ENCODE measurements at regions not wholly inside any gene's neighbourhood (a gene's known extent, or its start where the extent isn't known, plus 50 kb on each side); places are given as distances from the start of the nearest gene placed in this dataset.

GRCh38 chr18:76709659-76710645 lies 112.4 kb upstream of the ZNF236 start:
- Histone ChIP-seq H3K9ac (replicated peaks in 1 of 4; ENCODE audit: extremely low read depth in 1 of 4, low read depth in 3 of 4, low read length in 3 of 4) (no peak overlapping the region), H3K4me2 (ENCODE audit: insufficient read depth in 1 of 2, low read depth in 2 of 2, low read length in 2 of 2) (peak overlapping the region in 1 of 2 experiments; percentile 45; a peak in 2 of 4 replicates), H3K4me1 (replicated peaks in 1 of 4; ENCODE audit: control insufficient read depth in 3 of 4, insufficient read depth in 4 of 4, low read length in 3 of 4) (no peaks in the 10 kb centered on the region; a peak in 1 of 7 replicates), H3K23me2 (ENCODE audit: low read depth, low read length) (no peaks in the 10 kb centered on the region), H4K91ac (replicated peaks; ENCODE audit: insufficient read length, low read length) (no peak overlapping the region), H2BK5ac (ENCODE audit: low read depth, low read length) (no peak overlapping the region), H3K27ac (ENCODE audit: low read depth, low read length) (no peak overlapping the region), H3K9me3 (ENCODE audit: insufficient read depth in 2 of 2, low read depth in 1 of 2, low read length in 1 of 2) (no peaks in the 10 kb centered on the region), H2BK15ac (ENCODE audit: low read length) (peak overlapping the region; percentile 97; the same call in 1 of the 2 replicates), H4K8ac (ENCODE audit: extremely low read depth, insufficient read depth, low read length) (no peak overlapping the region; the same call in 1 of the 2 replicates), H4K20me1 (replicated peaks in 1 of 2; ENCODE audit: control insufficient read depth in 1 of 2, insufficient read depth in 2 of 2, low read length in 2 of 2) (no peaks in the 10 kb centered on the region), H2AFZ (ENCODE audit: low read length) (peak overlapping the region; percentile 84), H3K36me3 (ENCODE audit: control insufficient read depth in 2 of 4, insufficient read depth in 4 of 4, low read length in 3 of 4) (no peaks in the 10 kb centered on the region), H3K4me3 (ENCODE audit: extremely low read depth in 1 of 4, insufficient read depth in 2 of 4, low read depth in 3 of 4, low read length in 4 of 4) (no peak overlapping the region), H3K23ac (ENCODE audit: insufficient read length) (no peak overlapping the region), H3K79me2 (ENCODE audit: control insufficient read depth in 1 of 2, insufficient read depth in 2 of 2, low read length in 2 of 2) (no peaks in the 10 kb centered on the region), H3K14ac (ENCODE audit: insufficient read length) (no peak overlapping the region), H3K27me3 (replicated peaks in 1 of 4; ENCODE audit: control insufficient read depth in 3 of 4, extremely low read depth in 1 of 4, insufficient read depth in 3 of 4, low read length in 3 of 4) (no peaks in the 10 kb centered on the region), H2BK20ac (ENCODE audit: low read length) (0 out of 2 replicates have a peak overlapping the region, but pooled peaks have one; percentile 23), H3K18ac (ENCODE audit: extremely low read depth, low read length) (peak overlapping the region; percentile 73; the same call in 1 of the 2 replicates), H2BK120ac (replicated peaks; ENCODE audit: low read depth, low read length) (no peak overlapping the region), H4K5ac (ENCODE audit: insufficient read length, low read depth, low read length) (no peak overlapping the region), H2AK5ac (ENCODE audit: low read depth, low read length) (no peak overlapping the region), H2BK12ac (ENCODE audit: low read depth, low read length) (peak overlapping the region; percentile 81; the same call in 1 of the 2 replicates), H3K56ac (replicated peaks; ENCODE audit: insufficient read length, low read depth, low read length) (no peak overlapping the region), H3K4ac (replicated peaks; ENCODE audit: insufficient read length, low read depth, low read length) (no peak overlapping the region), H3K79me1 (ENCODE audit: low read depth, low read length) (no peaks in the 10 kb centered on the region)
- POLR2A ChIA-PET (ENCODE audit: partially characterized antibody), result interaction anchor here (1.5 kb wide), 1 partner anchor 183 kb away, joined by 3 read pairs; no protein-coding TSS in a partner anchor
- CTCF ChIA-PET (ENCODE audit: partially characterized antibody), result interaction anchor here (0.6 to 4.7 kb wide), 49 partner anchors 8 to 550 kb away, joined by 3 to 71 read pairs (median 4); no protein-coding TSS in a partner anchor
- 46% methylated on average over 29 of the region's 29 CpGs; no CpG with 5 or more reads in 1 of the 2 experiments for WGBS, 2 experiments (ENCODE audit: extremely low coverage in 1 of 2, insufficient coverage in 1 of 2, insufficient read length in 1 of 2, insufficient replicate concordance in 2 of 2, low coverage in 1 of 2, low lambda C conversion rate in 2 of 2, missing lambda C conversion rate in 1 of 2)
- DNase-seq (ENCODE audit: low read depth in 1 of 2, low spot score in 2 of 2) (peak; percentile 34 to 73), FAIRE-seq (peak; percentile 45)
- TF ChIP-seq CTCF (IDR thresholded peaks at IDR 0.05; ENCODE audit: control extremely low read depth in 1 of 3, insufficient read depth in 1 of 3, low read depth in 1 of 3, low read length in 3 of 3) (peak; percentile 67 to 91 (median 79)), CEBPB (IDR thresholded peaks at IDR 0.05; ENCODE audit: low read depth, low read length) (0 out of 2 replicates have a peak, but pooled peaks have one; percentile 1), RAD21 (IDR thresholded peaks at IDR 0.05 in 1 of 2, conservative IDR thresholded peaks at IDR 0.05 in 1 of 2; ENCODE audit: low read depth in 2 of 2, low read length in 2 of 2) (peak; percentile 98 to 99), KDM4A (IDR thresholded peaks at IDR 0.05; ENCODE audit: low read depth, low read length, severe bottlenecking) (no peak), MAX (IDR thresholded peaks at IDR 0.05) (0 out of 2 replicates have a peak, but pooled peaks have one; percentile 15)

Measured in H1 (cell line).